SU-DHL-6 (cell line): ENCODE measurements at regions not wholly inside any gene's neighbourhood (a gene's known extent, or its start where the extent isn't known, plus 50 kb on each side); places are given as distances from the start of the nearest gene placed in this dataset.

ENCODE experiments used
- EZH2phosphoT487 ChIP-seq: fragments of 200-600 bp; sonication (generic), shearing (Covaris generic); conservative IDR thresholded peaks from 2 replicates; pipeline ENCODE4 v1.6.1; 2018; ENCODE audit warnings: mild to moderate bottlenecking, antibody characterized with exemption, low read length, moderate library complexity, mixed read lengths
- TF ChIP-seq, protein P1 (sequence below): fragments of 200-600 bp; sonication (generic); IDR thresholded peaks from one replicate; pipeline ENCODE4 v1.5.1; 2017; ENCODE audit warnings: antibody characterized with exemption, mild to moderate bottlenecking, low read length, moderate library complexity; ENCODE audit not compliant: insufficient read depth, poor library complexity, severe bottlenecking

DNA sequence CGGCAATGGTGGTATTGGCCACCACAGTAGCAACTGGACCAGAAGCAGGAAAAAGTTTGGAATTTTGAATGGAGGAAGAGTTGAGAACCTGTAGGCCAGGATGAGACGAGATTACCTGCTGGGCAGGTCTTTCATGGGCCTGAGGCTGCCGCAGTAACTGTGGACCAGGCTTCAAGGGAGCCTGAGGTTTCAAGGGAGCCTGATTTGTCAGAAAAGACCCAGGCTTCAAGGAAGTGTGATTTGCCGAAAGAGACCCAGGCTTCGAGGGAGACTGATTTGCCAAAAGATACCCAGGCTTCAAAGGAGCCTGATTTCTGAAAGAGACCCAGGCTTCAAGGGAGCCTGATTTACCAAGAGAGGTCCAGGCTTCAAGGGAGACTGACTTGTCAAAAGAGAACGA is 66.6 kb upstream of the ARL4D start:
- TF ChIP-seq, protein P1, sequence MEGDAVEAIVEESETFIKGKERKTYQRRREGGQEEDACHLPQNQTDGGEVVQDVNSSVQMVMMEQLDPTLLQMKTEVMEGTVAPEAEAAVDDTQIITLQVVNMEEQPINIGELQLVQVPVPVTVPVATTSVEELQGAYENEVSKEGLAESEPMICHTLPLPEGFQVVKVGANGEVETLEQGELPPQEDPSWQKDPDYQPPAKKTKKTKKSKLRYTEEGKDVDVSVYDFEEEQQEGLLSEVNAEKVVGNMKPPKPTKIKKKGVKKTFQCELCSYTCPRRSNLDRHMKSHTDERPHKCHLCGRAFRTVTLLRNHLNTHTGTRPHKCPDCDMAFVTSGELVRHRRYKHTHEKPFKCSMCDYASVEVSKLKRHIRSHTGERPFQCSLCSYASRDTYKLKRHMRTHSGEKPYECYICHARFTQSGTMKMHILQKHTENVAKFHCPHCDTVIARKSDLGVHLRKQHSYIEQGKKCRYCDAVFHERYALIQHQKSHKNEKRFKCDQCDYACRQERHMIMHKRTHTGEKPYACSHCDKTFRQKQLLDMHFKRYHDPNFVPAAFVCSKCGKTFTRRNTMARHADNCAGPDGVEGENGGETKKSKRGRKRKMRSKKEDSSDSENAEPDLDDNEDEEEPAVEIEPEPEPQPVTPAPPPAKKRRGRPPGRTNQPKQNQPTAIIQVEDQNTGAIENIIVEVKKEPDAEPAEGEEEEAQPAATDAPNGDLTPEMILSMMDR: no peak
- TF ChIP-seq EZH2phosphoT487: no peak
